Liver (tissue), 8 donors: ENCODE measurements at regions not wholly inside any gene's neighbourhood (a gene's known extent, or its start where the extent isn't known, plus 50 kb on each side); places are given as distances from the start of the nearest gene placed in this dataset.

ENCODE experiments used
- DNase-seq: peaks from one replicate; pipeline ENCODE4 v3.0.0-alpha.2; 2017; ENCODE audit warnings: low spot score
- H3K27ac ChIP-seq, 2 donors: one replicate each; pipeline ENCODE4 v1.7.0; 2013; ENCODE audit warnings: inconsistent platforms in 2 of 2, low read length in 2 of 2, control low read depth in 1 of 2, low read depth in 1 of 2, mild to moderate bottlenecking in 1 of 2
- H3K27me3 ChIP-seq, 4 donors: one replicate each; pipeline versions ENCODE4 v1.6.1 to v1.7.0; 2013; ENCODE audit warnings: low read length in 3 of 4, inconsistent platforms in 1 of 4, mild to moderate bottlenecking in 1 of 4, moderate library complexity in 1 of 4; ENCODE audit not compliant: control insufficient read depth in 4 of 4, insufficient read depth in 4 of 4
- H3K36me3 ChIP-seq, 4 donors: one replicate each; pipeline versions ENCODE4 v1.6.1 to v1.7.0; 2013; ENCODE audit warnings: low read length in 3 of 4, mild to moderate bottlenecking in 3 of 4, low read depth in 1 of 4, moderate library complexity in 1 of 4; ENCODE audit not compliant: control insufficient read depth in 4 of 4, insufficient read depth in 3 of 4
- H3K4me1 ChIP-seq, 4 donors: one replicate each; pipeline versions ENCODE4 v1.6.1 to v1.7.0; 2013; ENCODE audit warnings: low read length in 3 of 4, mild to moderate bottlenecking in 3 of 4, moderate library complexity in 1 of 4; ENCODE audit not compliant: control insufficient read depth in 4 of 4, insufficient read depth in 4 of 4
- H3K4me3 ChIP-seq, 3 donors: one replicate each; pipeline versions ENCODE4 v1.6.1 to v1.7.0; 2013; ENCODE audit warnings: low read length in 3 of 3, control low read depth in 1 of 3, low read depth in 1 of 3, mild to moderate bottlenecking in 1 of 3
- H3K9ac ChIP-seq, 2 donors: one replicate each; pipeline ENCODE4 v1.7.0; 2013; ENCODE audit warnings: low read length in 2 of 2, mild to moderate bottlenecking in 2 of 2, moderate library complexity in 2 of 2, control low read depth in 1 of 2, low read depth in 1 of 2
- H3K9me3 ChIP-seq, 4 donors: one replicate each; pipeline versions ENCODE4 v1.6.1 to v1.7.0; 2013; ENCODE audit warnings: low read length in 3 of 4; ENCODE audit not compliant: control insufficient read depth in 4 of 4
- EGR1 ChIP-seq, 2 donors: IDR thresholded peaks; 2 replicates each; pipeline ENCODE4 v1.6.1; 2016 to 2018; ENCODE audit warnings: antibody characterized with exemption in 2 of 2, low read depth in 2 of 2
- FOXA1 ChIP-seq: IDR thresholded peaks from 2 replicates; pipeline ENCODE4 v1.6.1; 2016; ENCODE audit warnings: antibody characterized with exemption
- FOXA2 ChIP-seq: IDR thresholded peaks from 2 replicates; pipeline ENCODE4 v1.6.1; 2016; ENCODE audit warnings: antibody characterized with exemption
- GABPA ChIP-seq, 2 donors: IDR thresholded peaks in 1 of 2; conservative IDR thresholded peaks in 1 of 2; 2 replicates each; pipeline ENCODE4 v1.6.1; 2016; ENCODE audit warnings: antibody characterized with exemption in 2 of 2, mild to moderate bottlenecking in 1 of 2, moderate library complexity in 1 of 2
- HNF4A ChIP-seq, 2 donors: conservative IDR thresholded peaks; 2 replicates each; pipeline ENCODE4 v1.6.1; 2016; ENCODE audit warnings: antibody characterized with exemption in 2 of 2, mild to moderate bottlenecking in 2 of 2
- HNF4G ChIP-seq: IDR thresholded peaks from 2 replicates; pipeline ENCODE4 v1.6.1; 2016; ENCODE audit warnings: antibody characterized with exemption
- JUND ChIP-seq, 2 donors: IDR thresholded peaks; 2 replicates each; pipeline ENCODE4 v1.6.1; 2016; ENCODE audit warnings: antibody characterized with exemption in 2 of 2
- NR2F2 ChIP-seq: IDR thresholded peaks from 2 replicates; pipeline ENCODE4 v1.6.1; 2016; ENCODE audit warnings: antibody characterized with exemption
- RAD21 ChIP-seq, 2 donors: IDR thresholded peaks; 2 replicates each; pipeline ENCODE4 v1.6.1; 2016; ENCODE audit warnings: antibody characterized with exemption in 2 of 2, mild to moderate bottlenecking in 2 of 2
- RXRA ChIP-seq, 2 donors: IDR thresholded peaks; 2 replicates each; pipeline ENCODE4 v1.6.1; 2017 to 2018; ENCODE audit warnings: antibody characterized with exemption in 2 of 2, mild to moderate bottlenecking in 1 of 2
- SP1 ChIP-seq: IDR thresholded peaks from 2 replicates; pipeline ENCODE4 v1.6.1; 2018; ENCODE audit warnings: antibody characterized with exemption, mild to moderate bottlenecking
- TAF1 ChIP-seq: conservative IDR thresholded peaks from 2 replicates; pipeline ENCODE4 v1.6.1; 2016; ENCODE audit warnings: antibody characterized with exemption, mild to moderate bottlenecking
- YY1 ChIP-seq: IDR thresholded peaks from 2 replicates; pipeline ENCODE4 v1.6.1; 2016; ENCODE audit warnings: antibody characterized with exemption, mild to moderate bottlenecking
- WGBS: extraction: QIAGEN DNeasy Blood & Tissue Kit; methylation state at CpG from one replicate; pipeline ENCODE4 v1.1.7; 2013; 5-methylcytosine and 5-hydroxymethylcytosine counted together
- TF ChIP-seq, protein P1 (sequence below): IDR thresholded peaks from 2 replicates; pipeline ENCODE4 v1.6.1; 2016; ENCODE audit warnings: antibody characterized with exemption, mild to moderate bottlenecking
- TF ChIP-seq, protein P2 (sequence below): IDR thresholded peaks from 2 replicates; pipeline ENCODE4 v1.6.1; 2016; ENCODE audit warnings: antibody characterized with exemption
- TF ChIP-seq, protein P3 (sequence below): IDR thresholded peaks from 2 replicates; pipeline ENCODE4 v1.6.1; 2016; ENCODE audit warnings: antibody characterized with exemption
- TF ChIP-seq, protein P4 (sequence below): IDR thresholded peaks from 2 replicates; pipeline ENCODE4 v1.6.1; 2016; ENCODE audit warnings: antibody characterized with exemption
- TF ChIP-seq, protein P5 (sequence below): fragments of 150-350 bp; IDR thresholded peaks from 2 replicates; pipeline ENCODE4 v1.5.1; 2017; ENCODE audit warnings: improper control_type of control experiment, low read depth, low read length; ENCODE audit not compliant: missing input control
- donor health status: healthy.
- donor health status: healthy.
- donor health status: healthy.
- donor health status: healthy.
- donor health status: healthy.

DNA sequence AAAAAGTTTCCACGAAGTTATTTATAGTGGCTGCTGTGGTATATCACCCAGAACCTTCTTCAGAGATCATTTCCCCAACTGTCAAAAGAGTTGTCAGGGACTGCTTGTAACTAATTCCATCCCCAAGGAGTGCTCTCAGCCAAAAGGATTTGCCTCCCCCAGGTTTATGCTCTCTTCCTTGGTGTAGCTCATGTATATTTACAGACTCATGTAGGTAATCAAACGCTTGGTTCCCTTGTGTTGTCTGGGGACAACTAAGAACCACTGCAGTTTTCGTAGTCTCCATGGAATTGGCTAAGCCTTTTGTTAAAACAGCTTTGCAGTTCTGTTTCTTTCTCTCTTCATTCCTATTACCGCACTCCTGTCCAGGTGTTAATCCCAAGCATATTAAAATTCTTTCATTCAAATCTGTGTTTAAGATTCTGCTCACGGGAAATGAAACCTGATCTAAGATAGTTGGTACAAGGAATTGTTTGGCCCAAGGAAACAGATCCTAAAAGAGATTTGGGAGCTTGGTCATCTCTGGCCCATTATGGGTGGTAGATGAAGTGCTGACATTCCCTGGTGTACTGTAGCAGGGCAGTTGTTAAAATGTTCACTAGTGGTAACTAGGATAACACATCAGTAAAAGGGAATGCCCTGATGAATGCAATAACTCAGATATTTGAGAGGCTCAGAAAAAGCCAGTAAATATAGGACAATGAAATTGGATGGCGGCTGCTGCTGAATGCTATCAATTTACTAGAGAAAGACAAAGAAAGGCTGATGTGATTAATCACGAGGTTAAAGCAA is 361.3 kb upstream of the GBE1 start:
- Histone ChIP-seq H3K27ac (no peak overlapping the region), H3K4me1 (no peaks in the 10 kb centered on the region), H3K9ac (no peak overlapping the region), H3K4me3 (no peak overlapping the region), H3K27me3 (no peaks in the 10 kb centered on the region), H3K36me3 (no peaks in the 10 kb centered on the region), H3K9me3 (no peaks in the 10 kb centered on the region)
- WGBS: 81% methylated on average over 7 of the region's 7 CpGs
- no peak for DNase-seq
- TF ChIP-seq FOXA2 (no peak), HNF4A (conservative IDR thresholded peaks at IDR 0.05) (no peak), GABPA (IDR thresholded peaks at IDR 0.05 in 1 of 2, conservative IDR thresholded peaks at IDR 0.05 in 1 of 2) (no peak), RAD21 (IDR thresholded peaks at IDR 0.05) (no peak), SP1 (no peak), RXRA (IDR thresholded peaks at IDR 0.05) (no peak), JUND (IDR thresholded peaks at IDR 0.05) (no peak), HNF4G (no peak), FOXA1 (no peak), NR2F2 (no peak), YY1 (no peak), EGR1 (IDR thresholded peaks at IDR 0.05; ENCODE audit: low read depth in 2 of 2) (no peak), TAF1 (no peak)
- TF ChIP-seq, protein P1, sequence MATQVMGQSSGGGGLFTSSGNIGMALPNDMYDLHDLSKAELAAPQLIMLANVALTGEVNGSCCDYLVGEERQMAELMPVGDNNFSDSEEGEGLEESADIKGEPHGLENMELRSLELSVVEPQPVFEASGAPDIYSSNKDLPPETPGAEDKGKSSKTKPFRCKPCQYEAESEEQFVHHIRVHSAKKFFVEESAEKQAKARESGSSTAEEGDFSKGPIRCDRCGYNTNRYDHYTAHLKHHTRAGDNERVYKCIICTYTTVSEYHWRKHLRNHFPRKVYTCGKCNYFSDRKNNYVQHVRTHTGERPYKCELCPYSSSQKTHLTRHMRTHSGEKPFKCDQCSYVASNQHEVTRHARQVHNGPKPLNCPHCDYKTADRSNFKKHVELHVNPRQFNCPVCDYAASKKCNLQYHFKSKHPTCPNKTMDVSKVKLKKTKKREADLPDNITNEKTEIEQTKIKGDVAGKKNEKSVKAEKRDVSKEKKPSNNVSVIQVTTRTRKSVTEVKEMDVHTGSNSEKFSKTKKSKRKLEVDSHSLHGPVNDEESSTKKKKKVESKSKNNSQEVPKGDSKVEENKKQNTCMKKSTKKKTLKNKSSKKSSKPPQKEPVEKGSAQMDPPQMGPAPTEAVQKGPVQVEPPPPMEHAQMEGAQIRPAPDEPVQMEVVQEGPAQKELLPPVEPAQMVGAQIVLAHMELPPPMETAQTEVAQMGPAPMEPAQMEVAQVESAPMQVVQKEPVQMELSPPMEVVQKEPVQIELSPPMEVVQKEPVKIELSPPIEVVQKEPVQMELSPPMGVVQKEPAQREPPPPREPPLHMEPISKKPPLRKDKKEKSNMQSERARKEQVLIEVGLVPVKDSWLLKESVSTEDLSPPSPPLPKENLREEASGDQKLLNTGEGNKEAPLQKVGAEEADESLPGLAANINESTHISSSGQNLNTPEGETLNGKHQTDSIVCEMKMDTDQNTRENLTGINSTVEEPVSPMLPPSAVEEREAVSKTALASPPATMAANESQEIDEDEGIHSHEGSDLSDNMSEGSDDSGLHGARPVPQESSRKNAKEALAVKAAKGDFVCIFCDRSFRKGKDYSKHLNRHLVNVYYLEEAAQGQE: no peak
- TF ChIP-seq, protein P2, sequence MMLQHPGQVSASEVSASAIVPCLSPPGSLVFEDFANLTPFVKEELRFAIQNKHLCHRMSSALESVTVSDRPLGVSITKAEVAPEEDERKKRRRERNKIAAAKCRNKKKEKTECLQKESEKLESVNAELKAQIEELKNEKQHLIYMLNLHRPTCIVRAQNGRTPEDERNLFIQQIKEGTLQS: no peak
- TF ChIP-seq, protein P3, sequence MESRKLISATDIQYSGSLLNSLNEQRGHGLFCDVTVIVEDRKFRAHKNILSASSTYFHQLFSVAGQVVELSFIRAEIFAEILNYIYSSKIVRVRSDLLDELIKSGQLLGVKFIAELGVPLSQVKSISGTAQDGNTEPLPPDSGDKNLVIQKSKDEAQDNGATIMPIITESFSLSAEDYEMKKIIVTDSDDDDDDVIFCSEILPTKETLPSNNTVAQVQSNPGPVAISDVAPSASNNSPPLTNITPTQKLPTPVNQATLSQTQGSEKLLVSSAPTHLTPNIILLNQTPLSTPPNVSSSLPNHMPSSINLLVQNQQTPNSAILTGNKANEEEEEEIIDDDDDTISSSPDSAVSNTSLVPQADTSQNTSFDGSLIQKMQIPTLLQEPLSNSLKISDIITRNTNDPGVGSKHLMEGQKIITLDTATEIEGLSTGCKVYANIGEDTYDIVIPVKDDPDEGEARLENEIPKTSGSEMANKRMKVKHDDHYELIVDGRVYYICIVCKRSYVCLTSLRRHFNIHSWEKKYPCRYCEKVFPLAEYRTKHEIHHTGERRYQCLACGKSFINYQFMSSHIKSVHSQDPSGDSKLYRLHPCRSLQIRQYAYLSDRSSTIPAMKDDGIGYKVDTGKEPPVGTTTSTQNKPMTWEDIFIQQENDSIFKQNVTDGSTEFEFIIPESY: no peak
- TF ChIP-seq, protein P4, sequence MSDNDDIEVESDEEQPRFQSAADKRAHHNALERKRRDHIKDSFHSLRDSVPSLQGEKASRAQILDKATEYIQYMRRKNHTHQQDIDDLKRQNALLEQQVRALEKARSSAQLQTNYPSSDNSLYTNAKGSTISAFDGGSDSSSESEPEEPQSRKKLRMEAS: no peak
- TF ChIP-seq, protein P5, sequence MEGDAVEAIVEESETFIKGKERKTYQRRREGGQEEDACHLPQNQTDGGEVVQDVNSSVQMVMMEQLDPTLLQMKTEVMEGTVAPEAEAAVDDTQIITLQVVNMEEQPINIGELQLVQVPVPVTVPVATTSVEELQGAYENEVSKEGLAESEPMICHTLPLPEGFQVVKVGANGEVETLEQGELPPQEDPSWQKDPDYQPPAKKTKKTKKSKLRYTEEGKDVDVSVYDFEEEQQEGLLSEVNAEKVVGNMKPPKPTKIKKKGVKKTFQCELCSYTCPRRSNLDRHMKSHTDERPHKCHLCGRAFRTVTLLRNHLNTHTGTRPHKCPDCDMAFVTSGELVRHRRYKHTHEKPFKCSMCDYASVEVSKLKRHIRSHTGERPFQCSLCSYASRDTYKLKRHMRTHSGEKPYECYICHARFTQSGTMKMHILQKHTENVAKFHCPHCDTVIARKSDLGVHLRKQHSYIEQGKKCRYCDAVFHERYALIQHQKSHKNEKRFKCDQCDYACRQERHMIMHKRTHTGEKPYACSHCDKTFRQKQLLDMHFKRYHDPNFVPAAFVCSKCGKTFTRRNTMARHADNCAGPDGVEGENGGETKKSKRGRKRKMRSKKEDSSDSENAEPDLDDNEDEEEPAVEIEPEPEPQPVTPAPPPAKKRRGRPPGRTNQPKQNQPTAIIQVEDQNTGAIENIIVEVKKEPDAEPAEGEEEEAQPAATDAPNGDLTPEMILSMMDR: no peak
